RKO (cell line): ENCODE measurements at regions not wholly inside any gene's neighbourhood (a gene's known extent, or its start where the extent isn't known, plus 50 kb on each side); places are given as distances from the start of the nearest gene placed in this dataset.
"Not testable (repeated sequence)": the region's sequence is repeated elsewhere in the genome, so short reads cannot be mapped to it uniquely, and the experiment has no call there.

Experiments
- DNase-seq: peaks from one replicate; pipeline ENCODE4 v3.0.0-alpha.2; 2016; ENCODE audit warnings: low spot score

DNA sequence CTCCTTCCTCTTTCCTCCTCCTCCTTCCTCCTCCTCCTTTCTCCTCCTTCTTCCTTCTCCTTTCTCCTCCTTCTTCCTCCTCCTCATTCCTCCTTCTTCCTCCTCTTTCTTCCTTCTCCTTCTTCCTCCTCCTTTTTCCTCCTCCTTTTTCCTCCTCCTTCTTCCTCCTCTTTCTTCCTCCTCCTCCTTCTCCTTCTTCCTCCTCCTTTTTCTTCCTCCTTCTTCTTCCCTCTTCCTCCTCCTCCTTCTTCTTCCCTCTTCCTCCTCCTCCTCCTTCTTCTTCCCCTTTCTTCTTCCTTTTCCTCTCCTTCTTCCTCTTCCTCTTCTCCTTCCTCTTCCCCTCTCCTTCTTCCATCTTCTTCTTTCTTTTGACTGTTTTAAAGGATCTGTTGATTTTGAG lies 538.8 kb downstream of the TMEM38B start:
- no peak for DNase-seq

DNA sequence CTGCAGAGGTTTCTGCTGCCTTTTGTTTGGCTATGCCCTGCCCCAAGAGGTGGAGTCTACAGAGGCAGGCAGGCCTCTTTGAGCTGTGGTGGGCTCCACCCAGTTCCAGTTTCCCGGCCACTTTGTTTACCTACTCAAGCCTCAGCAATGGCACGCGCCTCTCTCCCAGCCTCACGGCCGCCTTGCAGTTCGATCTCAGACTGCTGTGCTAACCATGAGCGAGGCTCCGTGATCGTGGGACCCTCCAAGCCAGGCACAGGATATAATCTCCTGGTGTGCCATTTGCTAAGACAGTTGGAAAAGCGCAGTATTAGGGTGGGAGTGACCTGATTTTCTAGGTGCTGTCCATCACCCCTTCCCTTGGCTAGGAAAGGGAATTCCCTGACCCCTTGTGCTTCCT lies 566.6 kb downstream of the TMEM38B start:
- DNase-seq = not testable (repeated sequence)

DNA sequence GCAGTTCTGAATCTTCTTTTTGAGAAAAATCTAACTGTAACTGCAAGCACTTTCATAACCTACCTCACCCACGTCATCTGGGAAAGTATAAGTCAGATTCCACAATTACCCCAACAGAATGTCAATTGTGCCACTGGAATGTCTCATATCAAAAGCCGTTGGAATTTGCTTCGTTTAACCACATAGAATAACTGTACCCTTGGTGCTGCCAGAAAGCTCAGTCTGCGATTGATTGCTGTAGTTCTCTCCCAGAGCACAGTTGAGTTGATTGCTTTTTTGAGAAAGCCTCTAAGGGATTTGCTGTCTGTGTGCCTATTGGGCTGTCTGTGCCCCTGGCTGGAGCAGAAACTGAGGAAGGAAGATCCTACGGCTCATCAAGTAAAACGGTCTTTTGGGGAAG lies 583.6 kb downstream of the TMEM38B start:
- no peak for DNase-seq

DNA sequence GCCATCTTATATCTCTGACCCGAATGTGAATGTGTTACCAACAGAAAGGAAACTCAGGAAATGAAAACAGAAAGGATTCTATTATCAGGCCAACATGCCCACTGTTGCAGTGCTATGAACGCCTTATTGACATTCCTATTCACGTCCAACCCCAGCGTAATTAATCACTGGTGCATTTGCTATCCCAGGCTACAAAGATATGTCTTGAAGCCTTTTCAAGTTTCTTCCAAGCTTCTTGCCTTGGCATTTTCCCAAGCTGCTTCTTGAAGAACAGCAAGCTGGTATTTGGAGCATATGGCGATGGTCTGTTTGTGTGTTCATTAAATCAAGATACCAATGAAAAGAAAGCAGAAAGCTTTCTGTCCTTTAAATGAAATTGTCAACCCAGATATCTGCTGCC lies 579.2 kb upstream of the ZNF462 start:
- no peak for DNase-seq

DNA sequence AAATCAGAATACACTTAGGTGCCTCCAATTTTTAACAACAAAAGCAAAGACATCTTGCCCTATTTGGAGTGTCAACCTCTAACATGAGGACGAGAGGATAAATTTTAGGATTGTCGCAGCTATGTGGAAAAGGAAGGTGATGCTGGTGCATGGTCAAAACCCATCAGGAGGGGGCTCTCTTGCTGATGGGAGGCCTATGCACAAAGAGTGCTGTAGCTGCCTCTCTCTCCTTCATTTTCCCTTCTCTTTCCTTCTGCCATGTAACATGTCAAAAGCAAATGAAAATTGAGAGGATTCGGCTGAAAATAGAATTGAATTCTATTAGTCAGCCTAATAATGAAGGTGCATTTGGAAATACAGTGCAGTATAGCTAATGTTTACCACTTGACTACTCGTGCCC lies 578.7 kb upstream of the ZNF462 start:
- no peak for DNase-seq

DNA sequence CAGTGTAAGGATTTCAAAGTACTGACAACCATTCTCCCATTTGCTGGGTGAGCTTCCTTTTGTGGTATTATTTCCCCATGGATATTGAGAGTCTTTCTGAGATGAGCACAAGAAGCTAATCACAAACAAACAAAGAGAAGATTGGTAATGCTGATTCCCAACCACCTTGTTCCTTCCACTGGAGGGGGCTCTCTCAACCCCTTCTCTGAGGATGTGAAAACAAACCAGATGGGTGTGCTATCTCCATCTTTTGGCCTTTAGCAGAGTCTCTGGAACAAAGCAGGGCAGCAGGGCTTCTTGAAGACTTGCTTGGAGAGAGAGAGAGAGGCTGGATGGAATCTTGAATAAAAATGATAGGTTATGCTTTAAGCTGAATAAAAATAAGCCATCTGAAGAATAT lies 576.7 kb upstream of the ZNF462 start:
- peak; percentile 15 for DNase-seq

DNA sequence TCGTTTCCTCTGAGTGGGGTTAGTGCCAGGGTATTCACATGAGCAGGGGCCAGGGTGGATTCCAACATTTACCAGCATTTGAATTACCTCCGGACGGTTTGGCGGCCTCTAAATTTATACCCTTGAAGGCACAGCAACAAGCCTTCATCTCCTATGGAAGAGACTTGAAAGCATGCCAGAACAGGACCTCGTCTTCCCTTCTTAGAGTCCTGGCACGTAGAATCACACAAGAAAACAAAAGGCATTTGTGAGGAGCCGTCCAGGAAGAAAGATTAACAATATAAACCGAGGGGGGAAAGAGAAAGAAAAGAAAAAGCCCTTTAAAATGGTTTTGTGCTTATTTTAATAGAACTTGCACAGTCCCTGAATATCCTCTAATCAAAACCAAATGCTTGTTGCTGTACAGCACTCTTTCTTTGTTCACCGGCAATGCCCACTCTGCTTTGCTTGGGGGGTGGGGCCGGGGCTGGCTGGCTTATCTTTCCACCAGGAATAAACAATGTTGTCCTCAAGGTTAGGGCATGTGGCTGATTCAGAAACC lies 575.8 kb upstream of the ZNF462 start:
- no peak for DNase-seq

DNA sequence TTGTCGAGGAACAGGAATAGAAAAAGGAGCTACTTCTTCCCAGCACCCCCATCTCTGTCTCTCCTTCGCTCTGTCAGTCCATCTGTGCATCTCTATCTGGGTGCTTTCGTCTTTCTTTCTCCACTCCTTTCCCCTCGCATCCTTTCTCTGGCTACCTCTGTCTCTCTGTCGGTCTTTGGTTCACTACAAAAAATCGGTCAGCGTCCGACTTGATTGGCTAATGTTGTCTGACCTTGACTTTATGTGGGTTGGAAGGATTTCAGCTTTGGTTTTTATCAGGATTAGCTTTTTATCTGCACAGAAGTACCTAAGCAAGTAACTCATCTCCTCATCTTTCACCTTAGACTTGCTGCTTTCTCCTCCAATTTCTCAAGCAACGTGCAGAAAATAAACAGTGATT lies 575.2 kb upstream of the ZNF462 start:
- no peak for DNase-seq

DNA sequence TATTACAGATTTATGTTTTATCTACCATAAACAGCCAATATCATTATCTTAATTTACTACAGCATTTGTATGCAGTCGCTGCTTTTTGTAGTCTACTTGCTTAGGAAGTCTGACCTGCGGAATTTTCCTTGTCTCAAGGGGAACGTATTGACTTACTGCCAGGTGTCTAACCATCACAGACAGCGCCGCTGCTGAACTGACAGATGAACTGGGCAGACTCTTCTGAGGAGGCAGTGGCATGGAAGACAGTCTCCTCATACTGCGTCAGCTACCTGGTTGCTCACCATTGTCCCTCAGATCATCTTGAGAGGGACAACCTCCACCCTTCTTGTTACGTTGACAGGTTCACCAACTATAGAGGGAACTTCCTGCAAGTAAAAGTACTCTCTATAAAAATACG lies 574.3 kb upstream of the ZNF462 start:
- DNase-seq = no peak

DNA sequence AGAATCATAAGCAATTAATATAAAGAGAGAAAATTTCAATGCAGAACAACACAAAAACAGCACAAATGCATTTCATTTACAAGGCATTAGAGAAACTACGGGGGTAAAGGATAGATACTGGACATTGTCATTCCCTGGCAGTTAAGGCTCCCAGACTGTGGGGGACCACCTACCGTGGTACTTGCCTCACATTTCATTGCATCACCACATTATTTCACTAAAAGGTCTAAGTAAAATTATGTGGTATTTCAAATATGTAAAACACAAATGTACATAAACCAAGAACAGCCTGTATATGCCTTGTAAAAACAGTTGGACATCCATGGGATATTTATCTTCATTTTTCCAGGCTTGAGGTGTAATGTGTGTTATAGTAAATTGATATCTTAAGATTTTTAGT lies 571.2 kb upstream of the ZNF462 start:
- no peak for DNase-seq

DNA sequence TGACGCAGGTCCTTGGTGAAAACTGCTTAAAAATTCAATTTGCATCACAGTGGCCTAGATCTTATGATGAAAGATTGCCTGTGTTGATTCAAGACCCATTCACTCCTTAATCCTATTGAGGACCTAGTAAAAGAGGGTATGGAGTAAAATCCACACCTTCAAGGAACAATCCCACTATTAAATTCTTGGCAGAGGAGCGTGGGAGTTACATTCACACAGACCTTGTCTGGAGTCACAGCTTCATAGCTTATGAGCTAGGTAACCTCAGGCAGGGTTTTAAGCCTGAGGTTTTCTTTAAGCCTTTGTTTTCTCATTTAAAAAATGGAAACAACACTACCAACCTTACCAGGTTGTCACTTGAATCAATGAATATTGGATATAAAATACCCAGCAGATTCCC lies 566.5 kb upstream of the ZNF462 start:
- no peak for DNase-seq

DNA sequence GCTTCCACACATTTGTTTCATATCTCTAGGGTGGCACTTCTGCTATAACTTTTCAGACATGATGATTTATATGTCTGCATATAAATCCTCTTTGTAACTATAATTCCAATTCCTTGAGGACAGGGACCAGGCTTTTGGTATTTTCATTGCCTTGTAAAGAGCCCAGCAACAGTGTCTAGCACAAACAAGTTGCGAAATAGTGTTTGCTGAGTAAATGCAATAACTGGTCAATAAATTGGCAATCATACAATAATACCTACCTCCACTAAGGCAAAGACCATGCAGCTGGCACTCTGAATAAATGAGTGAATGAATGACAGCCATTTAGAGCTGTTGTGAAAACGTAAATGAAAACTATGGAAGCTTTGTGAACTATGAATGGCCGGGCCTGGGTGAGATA lies 564.0 kb upstream of the ZNF462 start:
- DNase-seq = no peak

DNA sequence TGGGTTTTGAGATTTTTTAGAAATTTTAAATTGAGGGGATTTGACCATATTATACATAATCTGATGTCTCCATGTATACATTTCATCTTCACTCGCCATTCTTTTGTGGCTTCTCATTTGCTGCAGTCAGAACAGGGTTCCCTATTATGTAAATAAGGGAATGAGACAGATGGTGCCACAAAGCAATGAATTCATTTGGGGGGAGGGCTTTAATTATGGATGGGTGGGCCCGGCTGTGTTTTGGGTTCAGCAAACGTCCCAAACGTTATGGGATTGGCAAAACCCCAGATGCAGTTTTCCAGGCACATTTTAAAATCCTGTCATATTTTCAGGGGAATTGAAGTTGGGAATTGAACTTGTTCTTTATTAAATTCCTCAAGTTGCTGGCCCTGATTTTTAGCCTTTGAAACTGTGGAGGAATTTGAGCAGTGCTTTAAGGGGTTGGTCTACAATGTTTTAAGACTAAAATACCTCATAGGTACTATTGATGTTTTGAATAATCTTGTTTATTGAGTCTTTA lies 558.5 kb upstream of the ZNF462 start:
- no peak for DNase-seq

DNA sequence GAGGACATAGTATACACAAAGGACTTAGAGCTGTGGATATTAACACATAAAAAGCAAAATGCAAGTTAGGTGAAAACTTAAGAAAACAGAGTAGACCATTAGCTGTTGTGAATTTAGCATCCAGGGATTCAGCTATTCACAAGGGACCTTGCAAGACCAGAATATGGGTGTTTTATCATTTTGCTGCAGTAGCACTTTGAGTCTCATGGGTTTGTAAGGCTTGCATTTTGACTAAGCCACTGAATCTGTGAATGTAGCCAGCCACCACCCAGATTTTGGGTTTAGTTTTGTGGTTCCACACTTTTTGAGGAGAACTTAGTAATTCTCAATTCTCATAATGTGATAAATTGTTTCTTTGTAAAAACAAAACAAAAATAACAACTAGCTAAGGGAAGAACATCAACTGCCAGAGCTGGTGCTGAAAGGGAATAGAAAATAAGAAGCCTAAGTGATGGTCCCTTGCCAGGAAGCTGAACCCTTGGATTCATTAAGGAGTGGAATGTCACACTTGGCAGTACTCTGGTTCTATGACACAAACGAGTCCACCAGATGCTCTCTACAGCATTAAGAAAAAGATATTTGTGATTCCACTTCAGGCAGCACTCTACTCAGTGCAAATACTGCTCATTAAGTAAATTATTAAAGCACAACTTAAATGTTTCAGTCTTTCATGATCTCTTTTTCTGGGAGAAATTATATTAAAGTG lies 557.4 kb upstream of the ZNF462 start:
- no peak for DNase-seq

DNA sequence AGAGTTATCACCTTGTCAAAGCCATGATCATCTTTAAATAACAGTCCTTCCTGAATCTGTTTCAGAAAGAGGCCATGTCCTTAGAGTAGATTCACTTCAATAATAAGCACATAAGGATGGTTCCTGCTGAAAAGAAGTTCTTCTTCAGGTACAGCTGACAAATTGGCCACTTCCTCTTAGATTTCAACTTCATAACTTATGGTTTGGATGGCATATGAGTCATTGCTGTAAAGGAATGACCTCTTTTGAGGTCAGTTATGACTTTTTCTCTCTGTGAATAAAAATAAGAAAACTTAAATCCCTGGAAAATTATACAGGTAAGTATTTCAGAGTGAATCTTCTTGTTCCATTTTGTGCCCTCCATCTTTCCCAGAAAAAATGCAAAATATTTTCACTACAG lies 555.3 kb upstream of the ZNF462 start:
- peak; percentile 34 for DNase-seq

DNA sequence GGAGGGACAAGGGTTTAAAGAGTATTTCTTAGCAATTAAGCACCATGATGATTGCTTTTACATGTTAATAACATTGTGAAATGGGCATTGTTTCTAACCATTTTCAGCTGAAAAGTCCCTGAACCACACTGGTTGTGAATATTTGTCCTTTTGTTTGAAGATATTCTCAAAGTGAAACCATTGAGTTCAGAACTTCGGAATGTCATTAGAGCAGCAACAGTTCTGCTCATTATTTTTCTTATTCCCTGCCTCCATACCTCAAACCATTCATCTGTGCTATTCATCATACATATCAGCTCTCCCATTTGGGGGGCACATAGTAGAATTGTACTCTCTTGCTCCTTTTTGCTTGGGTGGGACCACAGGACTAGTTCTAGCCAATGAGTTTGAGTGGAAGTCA lies 553.0 kb upstream of the ZNF462 start:
- no peak for DNase-seq

DNA sequence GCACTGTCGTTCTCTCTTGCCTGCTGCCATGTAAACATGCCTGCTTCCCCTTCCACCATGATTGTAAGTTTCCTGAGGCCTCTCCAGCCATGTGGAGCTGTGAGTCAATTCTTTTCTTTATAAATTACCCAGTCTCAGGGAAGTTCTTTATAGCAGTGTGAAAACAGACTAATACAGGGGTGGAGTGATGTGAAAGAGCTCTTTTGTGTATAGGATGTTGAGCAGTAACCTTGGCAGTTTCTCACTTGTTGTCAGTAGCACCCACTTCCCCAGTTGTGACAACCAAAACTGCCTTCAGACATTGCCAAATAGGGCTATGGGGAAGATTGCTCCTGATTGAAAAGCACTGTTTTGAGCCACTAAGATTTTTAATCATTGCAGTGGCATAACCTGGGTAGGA lies 552.2 kb upstream of the ZNF462 start:
- no peak for DNase-seq

DNA sequence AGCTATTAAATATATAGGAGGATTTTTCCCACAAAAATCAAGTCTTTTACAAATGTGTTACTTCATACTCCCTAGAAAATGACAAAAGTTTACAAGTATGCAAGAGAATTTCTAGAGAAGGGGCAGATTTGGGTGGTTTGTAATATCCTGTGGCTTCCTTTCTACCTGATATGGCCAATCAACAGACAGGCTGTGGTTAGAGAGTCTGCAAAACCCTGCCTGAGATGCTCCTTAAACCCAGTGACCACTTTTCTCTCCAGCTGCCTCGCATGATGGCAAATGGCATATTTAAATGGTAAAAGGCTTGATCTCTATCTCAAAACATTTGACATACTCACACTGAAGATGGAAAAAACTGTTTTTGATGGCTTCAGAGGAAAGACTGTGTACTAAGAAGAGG lies 550.1 kb upstream of the ZNF462 start:
- DNase-seq = no peak

DNA sequence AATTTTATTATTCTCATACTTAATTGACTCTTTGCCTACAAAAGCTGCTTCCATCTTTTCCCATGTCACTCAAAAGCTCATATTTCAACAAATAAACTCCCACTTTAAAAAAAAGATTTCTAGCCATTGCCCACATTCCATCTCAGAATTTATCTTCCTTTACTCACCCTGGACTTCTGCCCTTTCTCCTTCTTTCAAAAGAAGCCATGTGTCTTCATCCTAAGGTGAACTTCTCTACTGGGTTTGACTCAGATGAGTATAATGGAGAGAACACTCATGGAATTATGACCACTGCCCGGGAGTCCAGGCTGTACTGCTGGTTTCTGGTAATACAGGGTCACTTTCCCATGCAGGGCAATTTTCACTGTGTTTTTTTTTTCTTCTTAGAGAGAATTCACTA lies 548.5 kb upstream of the ZNF462 start:
- no peak for DNase-seq

DNA sequence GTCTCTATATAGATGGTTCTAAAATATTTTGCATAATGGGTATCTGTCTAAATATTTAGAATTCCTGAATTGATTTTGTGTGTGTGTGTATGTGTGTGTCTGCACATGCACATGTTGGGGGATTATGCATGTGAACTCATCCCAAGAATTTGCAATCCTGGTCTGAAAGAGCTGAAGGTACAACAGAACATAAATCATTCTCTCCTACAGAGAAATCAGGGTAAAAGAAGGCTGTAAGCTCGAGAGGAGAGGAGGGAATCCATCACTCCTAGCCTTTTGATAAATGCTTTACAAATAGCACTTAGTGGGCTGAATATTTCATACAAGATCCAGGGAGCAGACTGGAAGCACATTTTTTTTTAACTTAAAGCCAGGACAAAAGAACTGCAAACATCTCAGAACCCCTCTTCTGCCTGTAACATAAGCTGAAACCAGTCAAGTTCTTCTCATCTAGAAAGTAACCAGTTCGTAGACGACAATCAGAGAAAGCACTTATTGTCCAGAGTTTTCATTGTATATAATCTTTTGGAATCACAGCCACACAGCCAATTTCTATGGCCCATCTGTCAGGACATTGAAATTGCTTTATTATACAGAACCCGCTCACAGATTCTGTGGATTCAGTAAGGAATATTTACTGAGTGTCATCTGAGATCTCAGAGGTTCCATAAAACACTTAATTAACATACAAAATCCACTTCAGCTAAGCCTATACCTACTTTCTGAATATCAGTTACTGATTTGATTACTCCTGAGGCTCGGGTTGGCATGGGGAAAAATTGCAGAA lies 541.4 kb upstream of the ZNF462 start:
- no peak for DNase-seq

DNA sequence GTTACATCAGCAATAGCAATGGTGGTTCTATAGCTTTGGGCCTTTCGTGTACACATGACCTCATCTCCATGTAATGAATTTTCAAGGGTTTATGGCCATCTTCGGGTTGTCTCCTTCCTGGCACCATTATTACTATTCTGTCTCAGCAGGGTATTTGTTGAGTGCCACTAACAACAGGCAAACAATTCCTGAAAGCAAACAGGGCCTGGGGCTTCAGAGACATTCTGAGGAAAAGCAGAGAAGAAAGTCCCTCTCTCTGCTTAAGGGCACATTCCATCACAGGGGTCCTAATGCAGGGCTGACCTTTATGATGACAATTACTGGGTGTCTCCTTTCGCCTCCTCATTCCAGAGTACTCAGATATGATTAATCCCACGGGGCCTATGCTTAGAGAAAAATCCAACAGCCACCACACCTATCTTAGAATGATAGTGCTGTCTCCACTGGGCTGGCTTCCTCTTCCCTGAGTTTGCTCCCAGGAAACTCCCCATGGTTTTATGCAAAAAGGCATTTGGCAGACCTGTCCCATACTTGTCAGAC lies 540.2 kb upstream of the ZNF462 start:
- no peak for DNase-seq

DNA sequence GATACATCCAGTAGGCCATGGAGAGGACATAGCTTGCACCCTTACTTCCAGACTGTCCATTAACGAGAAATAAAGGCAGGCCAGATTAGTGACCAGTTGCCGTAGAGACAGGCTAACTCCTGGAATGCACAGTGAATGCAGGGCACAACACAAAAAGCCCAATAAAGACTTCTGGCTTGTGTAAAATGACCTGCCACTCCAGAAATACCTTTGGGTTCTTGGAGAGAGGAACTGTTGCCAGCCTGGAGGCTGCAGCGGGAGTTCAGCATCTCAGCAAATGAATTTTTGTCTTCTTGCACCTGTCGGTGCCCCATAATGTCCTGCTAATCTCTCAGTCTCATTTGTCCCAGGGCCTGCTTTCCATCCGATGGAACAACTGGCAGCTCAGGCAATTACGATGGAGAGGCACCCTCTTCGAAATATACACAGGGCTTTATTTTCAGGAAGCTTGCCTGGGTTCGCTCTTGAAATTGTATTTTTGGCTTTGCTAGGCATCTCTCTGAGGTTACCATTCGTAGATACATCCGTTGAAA lies 538.8 kb upstream of the ZNF462 start:
- DNase-seq = no peak
